Esophagus muscularis mucosa (tissue), 4 donors: ENCODE measurements at regions not wholly inside any gene's neighbourhood (a gene's known extent, or its start where the extent isn't known, plus 50 kb on each side); places are given as distances from the start of the nearest gene placed in this dataset.

ENCODE experiments used
- DNase-seq: peaks from one replicate; pipeline ENCODE4 v3.0.0-alpha.2; 2017; ENCODE audit errors: extremely low spot score
- H3K27ac ChIP-seq, 4 donors: fragments of 200-600 bp; sonication (generic); replicated peaks in 1 of 4; 1 replicate in 3 of 4; 2 replicates in 1 of 4; pipeline ENCODE4 v1.5.1; 2016 to 2019; ENCODE audit warnings: mild to moderate bottlenecking in 1 of 4
- H3K27me3 ChIP-seq, 4 donors: fragments of 200-600 bp; sonication (generic); one replicate each; pipeline versions ENCODE4 v1.5.1 to v1.6.0; 2016 to 2019
- H3K36me3 ChIP-seq, 4 donors: fragments of 200-600 bp; sonication (generic); one replicate each; pipeline ENCODE4 v1.5.1; 2016 to 2019
- H3K4me1 ChIP-seq, 4 donors: fragments of 200-600 bp; sonication (generic); one replicate each; pipeline ENCODE4 v1.5.1; 2016 to 2019
- H3K4me3 ChIP-seq, 4 donors: fragments of 200-600 bp; sonication (generic); 1 replicate in 2 of 4; 2 replicates in 2 of 4; pipeline ENCODE4 v1.5.1; 2016 to 2019; ENCODE audit warnings: mild to moderate bottlenecking in 4 of 4, moderate library complexity in 1 of 4
- H3K9me3 ChIP-seq, 4 donors: fragments of 200-600 bp; sonication (generic); 1 replicate in 3 of 4; 2 replicates in 1 of 4; pipeline ENCODE4 v1.5.1; 2016 to 2019
- EP300 ChIP-seq: sonication (generic); formaldehyde crosslinking; IDR thresholded peaks from one replicate; pipeline ENCODE4 v1.6.1; 2017; ENCODE audit warnings: antibody characterized with exemption
- POLR2A ChIP-seq: fragments of 450-650 bp; IDR thresholded peaks from one replicate; pipeline ENCODE4 v1.6.1; 2017; ENCODE audit warnings: antibody characterized with exemption, moderate library complexity, mild to moderate bottlenecking, low read depth
- POLR2AphosphoS5 ChIP-seq, 2 donors: sonication (generic); formaldehyde crosslinking; IDR thresholded peaks; one replicate each; pipeline ENCODE4 v1.6.1; 2017; ENCODE audit warnings: antibody characterized with exemption in 2 of 2
- WGBS: methylation state at CpG from one replicate; pipeline ENCODE4 v1.1.5; 2018; 5-methylcytosine and 5-hydroxymethylcytosine counted together
- intact Hi-C: fragments of 100-400 bp; cut with DNase I; formaldehyde crosslinking; loops from one replicate; pipeline ENCODE4 v1.15.1; 2023
- TF ChIP-seq, protein P1 (sequence below), 3 experiments: fragments of 200-600 bp in 2 of 3; fragments of 450-650 bp in 1 of 3; sonication (generic) in 2 of 3; IDR thresholded peaks; one replicate each; pipeline ENCODE4 v1.5.1; 2017 to 2019; ENCODE audit warnings: antibody characterized with exemption in 3 of 3, mild to moderate bottlenecking in 2 of 3, moderate library complexity in 1 of 3

DNA sequence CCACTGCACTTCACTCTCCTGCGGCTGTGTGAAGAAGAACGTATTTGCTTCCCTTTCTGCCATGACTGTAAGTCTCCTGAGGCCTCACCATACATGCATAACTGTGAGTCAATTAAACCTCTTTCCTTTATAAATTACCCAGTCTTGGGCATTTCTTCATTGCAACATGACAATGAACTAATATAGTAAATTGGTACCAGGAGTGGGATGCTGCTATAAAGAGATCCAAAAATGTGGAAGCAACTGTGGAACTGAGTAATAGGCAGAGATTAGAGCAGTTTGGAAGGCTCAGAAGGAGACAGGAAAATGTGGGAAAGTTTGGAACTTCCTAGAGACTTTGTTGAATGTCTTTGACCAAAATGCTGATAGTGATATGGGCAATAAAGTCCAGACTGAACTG is 1907.9 kb downstream of the MRPL39 start:
- no peaks in the 10 kb centered on the region for H3K36me3 ChIP-seq
- H3K4me1 ChIP-seq = no peaks in the 10 kb centered on the region
- intact Hi-C loops = no loop called here
- H3K27ac ChIP-seq = no peak overlapping the region
- TF ChIP-seq, protein P1, sequence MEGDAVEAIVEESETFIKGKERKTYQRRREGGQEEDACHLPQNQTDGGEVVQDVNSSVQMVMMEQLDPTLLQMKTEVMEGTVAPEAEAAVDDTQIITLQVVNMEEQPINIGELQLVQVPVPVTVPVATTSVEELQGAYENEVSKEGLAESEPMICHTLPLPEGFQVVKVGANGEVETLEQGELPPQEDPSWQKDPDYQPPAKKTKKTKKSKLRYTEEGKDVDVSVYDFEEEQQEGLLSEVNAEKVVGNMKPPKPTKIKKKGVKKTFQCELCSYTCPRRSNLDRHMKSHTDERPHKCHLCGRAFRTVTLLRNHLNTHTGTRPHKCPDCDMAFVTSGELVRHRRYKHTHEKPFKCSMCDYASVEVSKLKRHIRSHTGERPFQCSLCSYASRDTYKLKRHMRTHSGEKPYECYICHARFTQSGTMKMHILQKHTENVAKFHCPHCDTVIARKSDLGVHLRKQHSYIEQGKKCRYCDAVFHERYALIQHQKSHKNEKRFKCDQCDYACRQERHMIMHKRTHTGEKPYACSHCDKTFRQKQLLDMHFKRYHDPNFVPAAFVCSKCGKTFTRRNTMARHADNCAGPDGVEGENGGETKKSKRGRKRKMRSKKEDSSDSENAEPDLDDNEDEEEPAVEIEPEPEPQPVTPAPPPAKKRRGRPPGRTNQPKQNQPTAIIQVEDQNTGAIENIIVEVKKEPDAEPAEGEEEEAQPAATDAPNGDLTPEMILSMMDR (IDR thresholded peaks at IDR 0.05) = no peak
- TF ChIP-seq POLR2A (no peak), POLR2AphosphoS5 (IDR thresholded peaks at IDR 0.05) (no peak), EP300 (no peak)
- peaks cover 0 to 19% (median 10%) of the 10 kb centered on the region in 4 donors for H3K9me3 ChIP-seq
- H3K27me3 ChIP-seq = no peaks in the 10 kb centered on the region
- no peak for DNase-seq
- WGBS = 97% methylated on average over 2 of the region's 2 CpGs
- H3K4me3 ChIP-seq = no peak overlapping the region

DNA sequence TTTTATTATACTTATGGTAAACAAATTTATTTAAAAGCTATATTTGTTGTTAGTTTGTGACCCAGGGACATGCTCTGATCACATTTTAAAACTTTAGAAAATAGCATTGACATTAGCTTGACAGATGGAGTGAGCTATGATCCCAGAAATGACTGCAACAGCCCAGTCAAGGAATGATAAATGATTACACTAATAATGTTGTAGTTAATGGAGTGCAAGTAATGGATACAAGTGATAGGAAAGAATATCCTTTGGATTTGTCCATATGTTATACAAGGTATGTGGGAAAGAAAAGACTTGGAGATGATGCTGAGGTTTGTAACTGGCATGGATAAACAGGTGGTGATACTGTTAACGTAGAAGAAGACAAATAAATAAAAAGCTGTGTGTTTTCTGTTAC is 1908.7 kb downstream of the MRPL39 start:
- WGBS = 71% methylated on average over 1 of the region's 1 CpG
- Histone ChIP-seq H3K27ac (no peak overlapping the region), H3K27me3 (no peaks in the 10 kb centered on the region), H3K4me1 (no peaks in the 10 kb centered on the region), H3K4me3 (no peak overlapping the region), H3K36me3 (no peaks in the 10 kb centered on the region), H3K9me3 (peaks cover 0 to 19% (median 10%) of the 10 kb centered on the region in 4 donors)
- intact Hi-C loops = no loop called here
- no peak for TF ChIP-seq POLR2A
- TF ChIP-seq, protein P1 (IDR thresholded peaks at IDR 0.05) = no peak
- TF ChIP-seq POLR2AphosphoS5 (IDR thresholded peaks at IDR 0.05) = no peak
- no peak for DNase-seq

DNA sequence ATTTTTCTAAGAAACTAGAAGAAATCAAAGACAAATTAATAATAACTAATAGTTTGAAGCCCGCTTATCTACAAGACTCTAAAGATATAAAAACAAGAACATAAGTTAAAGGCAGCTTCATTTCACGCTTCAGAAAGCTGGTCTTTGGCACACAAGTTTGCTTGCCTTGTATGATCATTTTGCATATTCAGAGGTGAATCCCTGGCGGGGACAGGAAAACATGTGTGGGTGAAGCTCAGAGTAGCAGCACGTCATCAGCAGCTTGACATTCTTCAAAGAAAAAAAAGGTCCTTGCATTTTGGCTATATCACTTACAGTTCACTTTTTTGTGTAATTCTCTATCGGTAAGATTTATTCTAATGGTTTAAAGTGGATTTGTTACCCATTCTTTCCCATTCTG is 1911.8 kb downstream of the MRPL39 start:
- intact Hi-C loops = no loop called here
- Histone ChIP-seq H3K4me3 (no peak overlapping the region), H3K27ac (no peak overlapping the region), H3K36me3 (no peaks in the 10 kb centered on the region), H3K4me1 (no peaks in the 10 kb centered on the region), H3K27me3 (no peaks in the 10 kb centered on the region), H3K9me3 (peaks cover 0 to 19% (median 10%) of the 10 kb centered on the region in 4 donors)
- DNase-seq = no peak
- no peak for TF ChIP-seq EP300
- TF ChIP-seq, protein P1 (IDR thresholded peaks at IDR 0.05) = no peak
- no peak for TF ChIP-seq POLR2A
- no peak for TF ChIP-seq POLR2AphosphoS5 (IDR thresholded peaks at IDR 0.05)
- WGBS = 72% methylated on average over 5 of the region's 5 CpGs

DNA sequence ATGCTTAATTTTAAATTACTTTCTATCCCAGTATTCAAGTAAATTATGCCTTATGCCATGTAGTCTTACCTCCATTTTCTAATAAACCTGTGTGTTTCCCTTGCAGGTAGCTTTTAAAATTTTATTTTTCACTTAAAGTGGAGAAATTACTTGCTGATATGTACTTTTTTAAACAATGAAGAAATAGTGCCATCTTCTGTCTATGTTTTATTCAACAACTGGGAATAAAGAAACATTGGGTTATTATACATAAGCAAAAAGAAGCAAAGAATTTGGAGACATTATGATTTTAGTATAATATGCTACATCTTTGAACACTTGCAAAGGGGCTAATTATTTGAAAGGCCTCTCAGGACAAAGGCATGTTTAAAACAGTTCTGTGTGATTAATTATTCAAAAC is 1912.9 kb downstream of the MRPL39 start:
- TF ChIP-seq POLR2AphosphoS5 (IDR thresholded peaks at IDR 0.05) = no peak
- TF ChIP-seq, protein P1 (IDR thresholded peaks at IDR 0.05) = no peak
- TF ChIP-seq EP300 = no peak
- TF ChIP-seq POLR2A = no peak

DNA sequence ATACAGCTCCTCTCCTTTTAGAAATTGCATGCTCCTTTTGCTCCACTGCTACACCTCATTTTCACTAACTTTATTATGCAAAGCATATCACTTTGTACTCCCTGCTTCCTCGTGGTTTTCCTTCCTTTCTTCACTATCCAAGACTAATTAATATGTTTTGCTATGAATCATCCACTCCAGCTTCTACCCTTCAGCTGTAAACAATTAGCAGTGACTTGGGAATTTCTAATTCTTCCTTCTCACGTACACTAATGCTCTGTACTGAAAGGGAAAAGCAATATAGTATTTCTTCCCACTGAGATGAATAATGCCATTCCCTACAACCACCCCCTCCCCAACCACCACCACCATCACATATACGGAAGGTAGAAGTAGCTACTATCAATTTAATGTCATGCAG is 1917.0 kb downstream of the MRPL39 start:
- no peak overlapping the region for H3K4me3 ChIP-seq
- intact Hi-C loops = no loop called here
- 59% methylated on average over 3 of the region's 3 CpGs for WGBS

More for the DNA sequence above, 1912.9 kb downstream of the MRPL39 start:
- H3K4me1 ChIP-seq = no peaks in the 10 kb centered on the region
- H3K36me3 ChIP-seq = no peaks in the 10 kb centered on the region
- no peak overlapping the region for H3K27ac ChIP-seq
- no peak overlapping the region for H3K4me3 ChIP-seq
- intact Hi-C loops = no loop called here
- DNase-seq = no peak
- no peaks in the 10 kb centered on the region for H3K27me3 ChIP-seq
- H3K9me3 ChIP-seq = peaks cover 0 to 9% (median 4%) of the 10 kb centered on the region in 4 donors

More for the DNA sequence above, 1917.0 kb downstream of the MRPL39 start:
- no peak overlapping the region for H3K27ac ChIP-seq
- H3K9me3 ChIP-seq = no peaks in the 10 kb centered on the region
- H3K4me1 ChIP-seq = no peaks in the 10 kb centered on the region
- no peaks in the 10 kb centered on the region for H3K36me3 ChIP-seq
- H3K27me3 ChIP-seq = no peaks in the 10 kb centered on the region
- DNase-seq = no peak
- no peak for TF ChIP-seq POLR2A
- no peak for TF ChIP-seq POLR2AphosphoS5 (IDR thresholded peaks at IDR 0.05)
- no peak for TF ChIP-seq EP300
- TF ChIP-seq, protein P1 (IDR thresholded peaks at IDR 0.05) = no peak
